ENCODE measurements at regions not wholly inside any gene's neighbourhood (a gene's known extent, or its start where the extent isn't known, plus 50 kb on each side); places are given as distances from the start of the nearest gene placed in this dataset.

GRCh38 chr9:11701706-11702105 is 991.5 kb upstream of the TYRP1 start:
- ChIA-PET POLR2A (ENCODE audit: unreplicated experiment) (no interaction called here), CTCF (no interaction called here)
- no peak overlapping the region for H2BK5ac ChIP-seq (ENCODE audit: low read depth, low read length, poor library complexity, severe bottlenecking)
- H3K79me1 ChIP-seq (ENCODE audit: low read depth in 1 of 2, low read length in 2 of 2): no peaks in the 10 kb centered on the region
- TF ChIP-seq POLR2A (IDR thresholded peaks at IDR 0.05; ENCODE audit: low read depth, low read length) (no peak), CTCF (conservative IDR thresholded peaks at IDR 0.05; ENCODE audit: low read depth, low read length) (no peak), ELK1 (IDR thresholded peaks at IDR 0.05; ENCODE audit: borderline replicate concordance, low read depth, low read length) (no peak), BHLHE40 (IDR thresholded peaks at IDR 0.05; ENCODE audit: low read depth, low read length) (no peak), CHD1 (IDR thresholded peaks at IDR 0.05; ENCODE audit: low read depth, low read length) (no peak), MAFK (IDR thresholded peaks at IDR 0.05; ENCODE audit: low read depth, low read length) (no peak), FOS (IDR thresholded peaks at IDR 0.05; ENCODE audit: low read depth, low read length) (no peak), USF2 (IDR thresholded peaks at IDR 0.05; ENCODE audit: low read depth, low read length) (no peak), NFE2L2 (IDR thresholded peaks at IDR 0.05; ENCODE audit: low read depth, low read length) (no peak), RCOR1 (IDR thresholded peaks at IDR 0.05; ENCODE audit: insufficient replicate concordance, low read length) (no peak), SMC3 (IDR thresholded peaks at IDR 0.05; ENCODE audit: low read depth, low read length) (no peak), RFX5 (IDR thresholded peaks at IDR 0.05; ENCODE audit: low read depth, low read length) (no peak)
- H2AFZ ChIP-seq (replicated peaks; ENCODE audit: low read length, poor library complexity): no peak overlapping the region
- no peak overlapping the region for H3K4ac ChIP-seq (ENCODE audit: low read depth, low read length)
- WGBS, 2 experiments (ENCODE audit: extremely low coverage in 2 of 2, insufficient read length in 1 of 2): no CpG with 5 or more reads among the region's 3 CpGs
- no peak overlapping the region for H2BK20ac ChIP-seq (ENCODE audit: low read depth, low read length)
- H4K91ac ChIP-seq (ENCODE audit: insufficient read depth, low read depth, low read length): no peak overlapping the region
- H4K20me1 ChIP-seq (ENCODE audit: insufficient read depth, low read length): no peaks in the 10 kb centered on the region
- no peak overlapping the region for H2BK15ac ChIP-seq (ENCODE audit: low read depth, low read length)
- BruUV-seq (replicated peaks): no TSS peak
- H3K18ac ChIP-seq (ENCODE audit: low read depth, low read length): no peak overlapping the region
- H3K4me3 ChIP-seq (ENCODE audit: insufficient read depth, low read depth, low read length): no peak overlapping the region
- no peak overlapping the region for H2AK9ac ChIP-seq (replicated peaks; ENCODE audit: low read depth, low read length, poor library complexity)
- ATAC-seq (ENCODE audit: low read depth): no peak
- peaks cover 4% of the 10 kb centered on the region; the same call in 1 of the 2 replicates for H3K9me3 ChIP-seq (ENCODE audit: control insufficient read depth, insufficient read depth, low read length)
- H3K9ac ChIP-seq (ENCODE audit: low read depth, low read length): no peak overlapping the region
- no peak overlapping the region for H3K27ac ChIP-seq (ENCODE audit: insufficient read depth, low read length)
- H3K14ac ChIP-seq (replicated peaks; ENCODE audit: low read depth, low read length): no peak overlapping the region
- H3K9me1 ChIP-seq (ENCODE audit: insufficient read depth, low read length): no peaks in the 10 kb centered on the region
- no peak for DNase-seq
- no peak overlapping the region for H4K5ac ChIP-seq (ENCODE audit: low read depth, low read length)
- no peak overlapping the region for H3K56ac ChIP-seq (ENCODE audit: extremely low read depth, insufficient read depth, low read length)
- in situ Hi-C loops (cut with MboI; ENCODE audit: low sequenced_read_pairs) (no loop called here), dilution Hi-C loops (cut with HindIII; ENCODE audit: low sequenced_read_pairs, unreplicated experiment) (no loop called here), intact Hi-C loops (cut with micrococcal nuclease) (no loop called here)
- H3K27me3 ChIP-seq (ENCODE audit: control insufficient read depth, insufficient read depth, low read length): no peaks in the 10 kb centered on the region
- H3K36me3 ChIP-seq (ENCODE audit: control insufficient read depth, insufficient read depth, low read length): no peaks in the 10 kb centered on the region
- H3K4me2 ChIP-seq (ENCODE audit: low read depth, low read length): no peak overlapping the region
- H2AK5ac ChIP-seq (ENCODE audit: low read depth, low read length): no peak overlapping the region
- no peak overlapping the region for H2BK120ac ChIP-seq (ENCODE audit: low read depth, low read length)
- H4K8ac ChIP-seq (ENCODE audit: low read depth in 2 of 2, low read length in 2 of 2): no peak overlapping the region
- H3K4me1 ChIP-seq (ENCODE audit: control insufficient read depth, insufficient read depth, low read length): no peaks in the 10 kb centered on the region
- H3K23ac ChIP-seq (ENCODE audit: low read depth, low read length): no peak overlapping the region

All from IMR-90 (cell line).